ENCODE measurements at regions not wholly inside any gene's neighbourhood (a gene's known extent, or its start where the extent isn't known, plus 50 kb on each side); places are given as distances from the start of the nearest gene placed in this dataset.

GRCh38 chr3:20958161-20958560, 772.2 kb upstream of the SGO1 start:
- no peaks in the 10 kb centered on the region for H3K36me3 Mint-ChIP-seq (ENCODE audit: insufficient read depth, unreplicated experiment)
- no peak overlapping the region for H3K27ac Mint-ChIP-seq (ENCODE audit: unreplicated experiment)
- Histone ChIP-seq H3K4me3 (ENCODE audit: low read depth, low read length) (no peak overlapping the region), H3K36me3 (ENCODE audit: control insufficient read depth, insufficient read depth, low read length) (no peaks in the 10 kb centered on the region), H3K9me3 (no peaks in the 10 kb centered on the region), H3K4me1 (no peaks in the 10 kb centered on the region), H3K27me3 (replicated peaks; ENCODE audit: control insufficient read depth, insufficient read depth, low read length) (no peaks in the 10 kb centered on the region)
- H3K27me3 Mint-ChIP-seq (ENCODE audit: insufficient read depth, unreplicated experiment), result no peaks in the 10 kb centered on the region
- H3K4me1 Mint-ChIP-seq (ENCODE audit: low read depth, unreplicated experiment), result no peaks in the 10 kb centered on the region
- TF ChIP-seq CTCF (IDR thresholded peaks at IDR 0.05; ENCODE audit: insufficient read depth in 1 of 2, low read depth in 1 of 2, low read length in 1 of 2, severe bottlenecking in 1 of 2, unreplicated experiment in 1 of 2), result no peak
- H3K9me3 Mint-ChIP-seq (ENCODE audit: unreplicated experiment), result no peaks in the 10 kb centered on the region
- DNase-seq, result no peak
- ChIA-PET CTCF (no interaction called here), POLR2A (no interaction called here)
- intact Hi-C loops (cut with micrococcal nuclease; ENCODE audit: unreplicated experiment), result no loop called here
- no peak overlapping the region for H3K4me3 Mint-ChIP-seq (ENCODE audit: unreplicated experiment)
- no TSS peak for BruUV-seq (replicated peaks)

GRCh38 chr3:20945892-20946291, 759.9 kb upstream of the SGO1 start:
- H3K27me3 ChIP-seq (replicated peaks; ENCODE audit: control insufficient read depth, insufficient read depth, low read length), result no peaks in the 10 kb centered on the region
- CTCF ChIA-PET, result no interaction called here
- no peaks in the 10 kb centered on the region for H3K27me3 Mint-ChIP-seq (ENCODE audit: insufficient read depth, unreplicated experiment)
- no peak overlapping the region for H3K4me3 ChIP-seq (ENCODE audit: low read depth, low read length)
- H3K9me3 ChIP-seq, result no peaks in the 10 kb centered on the region
- intact Hi-C loops (cut with micrococcal nuclease; ENCODE audit: unreplicated experiment), result no loop called here
- H3K27ac Mint-ChIP-seq (ENCODE audit: unreplicated experiment), result no peak overlapping the region
- H3K36me3 ChIP-seq (ENCODE audit: control insufficient read depth, insufficient read depth, low read length), result no peaks in the 10 kb centered on the region
- no peak for DNase-seq
- BruUV-seq (replicated peaks), result no TSS peak
- no peaks in the 10 kb centered on the region for H3K9me3 Mint-ChIP-seq (ENCODE audit: unreplicated experiment)
- H3K4me1 Mint-ChIP-seq (ENCODE audit: low read depth, unreplicated experiment), result no peaks in the 10 kb centered on the region
- POLR2A ChIA-PET, result no interaction called here
- H3K4me3 Mint-ChIP-seq (ENCODE audit: unreplicated experiment), result no peak overlapping the region
- TF ChIP-seq CTCF (IDR thresholded peaks at IDR 0.05; ENCODE audit: insufficient read depth in 1 of 2, low read depth in 1 of 2, low read length in 1 of 2, severe bottlenecking in 1 of 2, unreplicated experiment in 1 of 2), result no peak
- H3K4me1 ChIP-seq, result no peaks in the 10 kb centered on the region
- H3K36me3 Mint-ChIP-seq (ENCODE audit: insufficient read depth, unreplicated experiment), result no peaks in the 10 kb centered on the region

GRCh38 chr3:20935791-20936190, 749.8 kb upstream of the SGO1 start:
- H3K4me3 ChIP-seq (ENCODE audit: low read depth, low read length), result no peak overlapping the region
- no peak overlapping the region for H3K27ac Mint-ChIP-seq (ENCODE audit: unreplicated experiment)
- H3K4me1 Mint-ChIP-seq (ENCODE audit: low read depth, unreplicated experiment), result no peaks in the 10 kb centered on the region
- H3K4me1 ChIP-seq, result no peaks in the 10 kb centered on the region
- POLR2A ChIA-PET, result no interaction called here
- no peaks in the 10 kb centered on the region for H3K27me3 ChIP-seq (replicated peaks; ENCODE audit: control insufficient read depth, insufficient read depth, low read length)
- no peaks in the 10 kb centered on the region for H3K36me3 Mint-ChIP-seq (ENCODE audit: insufficient read depth, unreplicated experiment)
- intact Hi-C loops (cut with micrococcal nuclease; ENCODE audit: unreplicated experiment), result no loop called here
- no peaks in the 10 kb centered on the region for H3K36me3 ChIP-seq (ENCODE audit: control insufficient read depth, insufficient read depth, low read length)
- no TSS peak for BruUV-seq (replicated peaks)
- H3K9me3 Mint-ChIP-seq (ENCODE audit: unreplicated experiment), result no peaks in the 10 kb centered on the region
- CTCF ChIA-PET, result no interaction called here
- H3K9me3 ChIP-seq, result no peaks in the 10 kb centered on the region
- no peak overlapping the region for H3K4me3 Mint-ChIP-seq (ENCODE audit: unreplicated experiment)
- no peak for TF ChIP-seq CTCF (IDR thresholded peaks at IDR 0.05; ENCODE audit: insufficient read depth in 1 of 2, low read depth in 1 of 2, low read length in 1 of 2, severe bottlenecking in 1 of 2, unreplicated experiment in 1 of 2)
- no peaks in the 10 kb centered on the region for H3K27me3 Mint-ChIP-seq (ENCODE audit: insufficient read depth, unreplicated experiment)
- DNase-seq, result no peak

All from Caco-2 (cell line).